Endothelial cell of hepatic sinusoid (primary cell): ENCODE measurements at regions not wholly inside any gene's neighbourhood (a gene's known extent, or its start where the extent isn't known, plus 50 kb on each side); places are given as distances from the start of the nearest gene placed in this dataset.
"Not testable (repeated sequence)": the region's sequence is repeated elsewhere in the genome, so short reads cannot be mapped to it uniquely, and the experiment has no call there.

Source experiments
- in situ Hi-C: cut with HindIII; loops from 2 replicates; pipeline ENCODE4 v1.10.0; 2017; ENCODE audit warnings: low sequenced_read_pairs

DNA sequence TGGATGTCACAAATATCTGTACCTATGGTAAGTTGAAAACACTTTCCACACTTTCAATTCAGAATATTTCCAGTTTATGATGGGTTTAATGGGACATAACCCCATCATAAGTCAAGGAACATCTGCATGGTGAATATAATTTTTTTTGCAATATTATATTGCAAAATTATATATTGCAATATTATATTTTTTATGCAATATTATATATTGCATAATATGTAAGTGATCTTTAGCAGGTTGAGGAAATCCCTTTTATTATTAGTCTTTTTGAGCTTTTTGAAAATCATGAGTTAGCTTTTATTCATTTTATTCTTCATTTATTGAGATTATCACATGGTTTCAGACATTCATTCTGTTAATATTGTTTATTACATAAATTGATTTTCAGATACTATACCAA lies 342.2 kb upstream of the GALNT5 start:
- in situ Hi-C loops, result no loop called here

DNA sequence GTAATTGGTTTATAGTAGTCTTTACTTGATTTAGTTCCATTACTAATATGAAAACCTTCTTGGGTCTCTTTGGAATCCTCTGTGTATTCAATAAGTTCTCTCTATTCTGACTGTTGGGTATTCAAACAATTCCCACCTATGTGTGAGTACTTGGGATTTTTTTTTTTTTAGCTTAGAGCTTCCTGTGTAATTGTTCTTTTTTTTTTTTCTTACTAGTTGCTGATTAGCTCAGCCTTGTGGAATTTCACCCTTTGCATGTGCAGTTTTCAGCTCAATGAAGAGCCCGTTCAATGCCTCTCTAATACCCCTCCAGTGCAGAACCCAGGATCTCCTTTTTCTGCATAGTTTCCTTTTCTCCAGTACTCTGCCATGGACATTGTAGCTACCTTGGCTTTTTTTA lies 339.1 kb upstream of the GALNT5 start:
- in situ Hi-C loops, result no loop called here

DNA sequence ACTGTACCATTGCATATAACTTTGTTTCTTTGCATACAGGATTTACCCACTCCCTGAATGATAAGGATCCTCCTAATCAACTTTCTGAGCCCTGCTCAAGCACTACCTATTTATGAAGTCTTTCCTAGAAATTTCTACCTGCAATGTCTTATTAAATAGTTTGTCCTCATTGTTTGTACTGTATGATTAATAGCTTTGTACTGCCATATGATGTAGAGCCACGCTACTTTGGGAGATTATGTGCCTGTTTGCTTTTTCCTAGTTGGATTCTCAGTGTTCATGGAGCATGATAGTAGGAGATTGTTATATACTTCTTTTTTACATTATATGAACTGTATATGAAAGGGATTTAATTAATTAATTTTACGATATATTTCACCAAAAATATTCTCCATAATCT lies 327.1 kb upstream of the GALNT5 start:
- in situ Hi-C loops, result no loop called here

DNA sequence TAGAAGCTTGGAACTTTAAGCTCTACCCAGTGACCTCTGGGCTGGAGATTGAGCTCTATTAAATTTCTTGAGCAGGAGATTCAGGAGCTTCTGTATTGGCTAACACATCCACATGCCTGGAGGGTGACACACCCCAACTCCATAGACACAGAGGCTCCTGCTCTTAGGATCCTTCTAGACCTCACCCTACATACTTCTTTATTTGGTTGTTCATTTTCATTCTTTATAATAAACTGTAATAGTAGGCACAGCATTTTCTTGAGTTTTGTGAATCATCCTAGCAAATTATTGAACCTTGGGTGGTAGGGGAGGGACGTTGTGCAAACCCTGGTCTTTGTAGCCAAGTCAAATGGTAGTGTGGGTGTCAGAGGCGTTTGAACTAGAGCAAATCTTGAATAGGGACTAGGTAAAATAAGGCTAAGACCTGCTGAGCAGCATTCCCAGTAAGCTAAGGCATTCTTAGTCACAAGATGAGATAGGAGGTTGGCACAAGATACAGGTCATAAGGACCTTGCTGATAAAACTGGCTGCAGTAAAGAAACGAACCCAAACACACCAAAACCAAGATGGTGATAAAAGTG lies 323.8 kb upstream of the GALNT5 start:
- in situ Hi-C loops, result no loop called here

DNA sequence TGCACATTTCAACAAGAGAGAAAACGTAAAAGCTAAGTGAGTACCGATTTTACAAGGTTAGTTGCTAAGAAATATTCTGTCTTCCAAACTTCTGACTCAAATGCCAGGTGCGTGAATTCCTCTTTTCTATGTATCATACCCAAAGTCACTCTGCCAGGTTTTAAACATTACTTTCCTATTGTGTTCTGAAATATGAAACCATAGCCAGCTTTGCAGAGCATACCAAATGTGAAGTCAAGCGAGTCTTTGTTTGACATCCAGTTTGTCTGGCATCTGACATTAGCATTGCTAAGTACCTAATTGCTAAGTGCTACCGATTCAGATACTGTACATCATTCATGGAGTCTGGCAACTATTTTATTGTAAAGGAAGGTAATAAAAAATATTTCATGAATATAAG lies 321.9 kb upstream of the GALNT5 start:
- in situ Hi-C loops, result no loop called here

DNA sequence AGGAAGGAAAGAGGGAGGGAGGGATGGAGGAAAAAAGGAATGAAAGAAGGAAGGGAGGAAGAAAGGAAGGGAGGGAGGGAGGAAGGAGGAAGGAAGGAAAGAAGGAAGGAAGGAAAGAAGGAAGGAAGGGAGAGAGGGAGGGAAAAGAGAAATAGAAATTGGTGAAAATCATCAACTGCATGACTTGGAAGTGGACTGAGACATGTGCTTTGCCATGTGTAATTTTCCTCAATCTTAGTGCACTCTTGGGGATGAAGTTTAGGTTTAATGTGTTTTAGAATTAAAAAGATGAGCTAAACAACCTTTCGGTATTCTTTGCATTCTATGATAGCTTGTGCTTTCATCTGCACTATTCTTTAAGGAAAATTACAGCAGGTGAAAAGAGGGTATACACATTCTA lies 320.1 kb upstream of the GALNT5 start:
- in situ Hi-C loops, result no loop called here

DNA sequence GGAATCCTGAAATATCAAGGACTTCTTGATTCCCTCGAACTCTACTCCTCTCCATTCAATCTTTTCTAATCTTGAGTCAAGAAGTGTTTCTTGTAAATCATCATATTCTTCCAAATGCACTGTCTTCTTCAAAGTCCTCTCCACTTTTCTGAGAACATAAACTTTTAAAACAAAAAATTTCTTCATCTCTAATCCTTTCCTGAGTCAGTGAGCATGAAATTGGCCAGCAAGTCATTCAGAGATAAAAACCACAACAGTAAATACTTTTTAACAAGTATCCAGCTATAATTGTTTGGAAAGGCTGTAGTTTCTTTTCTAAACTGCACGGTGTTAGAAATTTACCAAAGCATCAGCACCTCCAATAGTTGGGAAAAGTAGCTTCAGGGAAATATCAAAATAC lies 312.6 kb upstream of the GALNT5 start:
- in situ Hi-C loops, result no loop called here

DNA sequence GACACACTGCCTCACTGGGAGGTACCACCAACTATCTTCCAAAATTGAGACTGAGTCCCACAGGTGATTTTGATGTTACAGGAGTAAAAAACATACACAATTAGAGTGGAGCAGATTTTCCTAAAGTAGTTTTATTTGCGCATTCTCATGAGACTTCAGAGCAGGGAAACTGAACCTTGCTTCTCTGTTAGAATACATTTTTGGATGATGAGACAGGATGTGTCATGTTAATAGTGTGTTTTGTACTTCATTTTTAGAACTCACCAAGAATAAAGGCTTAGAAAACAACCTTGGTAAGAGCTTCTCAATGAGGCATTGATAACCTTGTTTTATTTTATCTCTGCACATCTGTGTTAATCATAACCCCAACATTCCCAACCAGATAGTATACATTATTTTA lies 310.2 kb upstream of the GALNT5 start:
- in situ Hi-C loops, result no loop called here

DNA sequence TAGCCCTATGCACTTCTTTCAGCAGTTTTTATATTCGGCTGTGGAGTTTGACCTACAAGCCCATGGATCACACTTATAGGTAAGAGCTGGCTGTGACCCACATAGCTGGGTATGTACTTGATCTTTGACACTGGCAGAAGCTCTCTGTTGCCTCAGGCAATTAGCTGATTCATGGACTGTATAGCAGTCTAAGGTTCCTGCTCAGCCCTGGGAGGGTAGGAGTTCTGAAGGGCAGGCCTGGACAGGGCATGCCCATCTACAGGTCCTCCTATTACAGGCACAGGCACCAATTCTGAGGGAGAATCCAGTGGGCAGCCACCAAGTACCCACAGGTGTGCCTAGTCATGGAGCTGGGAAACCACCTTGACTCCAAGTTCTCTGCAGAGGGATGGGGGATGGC lies 301.8 kb upstream of the GALNT5 start:
- in situ Hi-C loops, result no loop called here

DNA sequence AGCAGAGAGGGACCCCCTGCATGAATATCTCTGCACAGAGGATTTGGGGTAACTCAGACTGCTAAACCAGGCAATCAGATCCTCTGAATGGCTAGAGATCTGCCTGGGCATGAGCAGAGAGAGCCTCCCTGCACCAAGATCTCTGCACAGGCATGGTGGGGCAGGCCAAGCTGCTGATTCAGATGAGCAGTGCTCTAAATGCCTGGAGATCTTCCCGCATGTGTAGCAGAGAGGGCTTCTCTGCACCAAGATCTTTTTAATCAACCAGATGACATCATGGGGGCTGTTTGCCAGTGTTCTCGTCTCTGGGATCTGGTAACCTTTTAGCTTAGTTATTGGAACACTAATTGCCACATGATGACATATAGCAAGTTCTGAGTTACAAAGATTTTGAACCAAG lies 301.3 kb upstream of the GALNT5 start:
- in situ Hi-C loops, result no loop called here

DNA sequence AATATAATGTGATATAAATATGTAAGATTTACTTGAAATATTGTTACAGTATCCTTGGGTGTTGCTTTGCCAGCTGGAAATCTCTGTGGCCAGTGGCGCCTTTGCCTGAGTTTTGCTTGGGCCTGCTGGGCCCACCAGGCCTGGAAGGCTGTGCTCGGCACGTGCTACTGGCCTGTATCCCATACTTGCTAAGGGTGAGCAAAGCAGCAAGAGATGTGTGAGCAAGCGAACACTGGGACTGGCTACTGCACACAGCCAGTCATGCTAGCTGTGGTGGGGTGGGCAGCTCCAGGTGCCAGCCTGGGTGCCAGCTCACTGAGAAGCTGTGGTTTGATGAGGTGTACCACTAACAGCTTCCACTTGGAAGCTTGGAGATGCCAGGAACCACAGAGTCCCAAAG lies 299.1 kb upstream of the GALNT5 start:
- in situ Hi-C loops, result no loop called here

DNA sequence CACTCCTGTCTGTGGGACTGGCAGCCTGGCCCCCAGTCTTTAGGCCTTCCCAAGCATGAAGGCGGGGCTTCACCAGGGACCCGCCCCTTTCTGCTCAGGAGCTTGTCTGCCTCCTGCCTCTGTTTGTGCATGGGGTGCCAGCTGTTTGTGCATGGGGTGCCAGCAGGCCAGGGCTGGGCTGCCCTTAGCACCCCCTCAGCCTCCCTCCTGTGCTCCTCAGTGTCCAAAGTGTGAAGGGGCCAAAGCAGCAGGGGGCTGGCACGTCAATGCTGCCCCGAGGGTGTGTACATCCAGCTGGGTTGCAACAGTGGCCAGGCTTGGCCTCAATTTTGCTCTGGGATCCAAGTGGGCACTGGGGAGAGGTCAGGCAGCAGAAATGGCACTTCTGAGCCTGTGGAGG lies 298.0 kb upstream of the GALNT5 start:
- in situ Hi-C loops, result no loop called here

DNA sequence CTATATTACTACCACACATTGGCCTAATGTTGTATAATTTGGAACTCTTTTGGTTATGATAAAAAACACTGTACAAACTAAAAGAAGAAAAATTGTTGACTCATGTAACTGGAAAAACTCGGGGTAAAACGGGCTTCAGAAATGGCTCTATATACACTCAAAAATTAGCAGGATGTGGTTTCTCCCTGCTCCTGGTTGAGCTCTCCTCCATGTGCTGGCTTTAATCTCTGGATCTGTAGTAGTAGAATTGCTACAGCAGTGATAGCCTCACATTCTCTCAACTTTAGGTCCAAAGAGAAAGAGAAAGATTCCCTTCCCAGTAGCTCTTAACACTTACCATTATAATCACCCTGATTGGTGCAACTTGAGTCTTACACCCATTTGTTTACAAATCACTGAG lies 274.9 kb upstream of the GALNT5 start:
- in situ Hi-C loops, result loop anchor here (5.0 kb wide), 1 partner anchor 80 kb away; no protein-coding TSS in a partner anchor

DNA sequence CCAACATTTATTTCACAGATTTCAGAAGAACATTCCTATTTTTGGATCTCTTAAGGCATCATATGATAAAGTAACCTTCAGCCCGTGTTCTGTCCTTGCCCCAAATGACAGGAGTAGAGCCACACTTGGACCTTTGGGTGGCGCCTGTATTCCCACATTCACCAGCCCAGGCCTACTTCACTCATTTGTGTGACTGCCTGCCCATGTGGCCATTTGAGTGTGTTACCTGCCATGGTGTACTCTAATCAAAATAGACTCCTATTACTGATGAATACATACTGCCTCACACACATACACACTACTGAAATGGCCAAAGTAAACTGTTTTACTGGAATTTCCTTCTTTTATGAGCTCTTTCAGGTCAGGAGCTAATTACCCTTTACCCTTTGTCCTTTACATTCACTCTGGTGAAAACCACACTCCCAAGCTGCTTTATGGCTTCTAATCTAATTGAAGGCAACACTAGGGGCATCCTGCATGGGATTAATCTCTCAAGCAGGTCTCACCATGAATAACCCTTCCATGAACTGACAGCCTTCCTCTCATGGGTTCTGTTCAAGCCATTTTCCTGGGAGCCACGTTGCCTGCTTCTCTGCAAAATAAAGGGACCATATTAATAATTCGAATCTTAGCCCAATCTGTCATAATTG lies 271.0 kb upstream of the GALNT5 start:
- in situ Hi-C loops, result no loop called here

DNA sequence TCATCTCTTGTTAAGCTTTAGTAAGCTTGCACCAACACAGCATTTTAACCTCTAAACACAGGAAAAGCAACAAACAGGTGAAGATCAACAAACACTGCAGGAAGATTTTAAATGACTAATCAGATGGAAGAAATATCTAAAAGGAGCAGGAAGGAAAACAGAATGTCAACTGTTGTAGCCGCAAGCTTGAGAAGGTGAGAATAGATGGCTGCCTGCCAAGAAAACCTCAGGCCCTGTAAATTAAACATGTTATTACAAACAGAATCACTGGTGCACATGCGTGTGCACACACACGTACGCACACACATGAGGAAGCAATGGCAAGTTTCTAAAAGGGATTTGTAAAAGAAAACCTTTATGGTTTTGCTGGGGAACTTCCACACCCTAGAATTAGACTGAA lies 257.8 kb upstream of the GALNT5 start:
- in situ Hi-C loops, result no loop called here

DNA sequence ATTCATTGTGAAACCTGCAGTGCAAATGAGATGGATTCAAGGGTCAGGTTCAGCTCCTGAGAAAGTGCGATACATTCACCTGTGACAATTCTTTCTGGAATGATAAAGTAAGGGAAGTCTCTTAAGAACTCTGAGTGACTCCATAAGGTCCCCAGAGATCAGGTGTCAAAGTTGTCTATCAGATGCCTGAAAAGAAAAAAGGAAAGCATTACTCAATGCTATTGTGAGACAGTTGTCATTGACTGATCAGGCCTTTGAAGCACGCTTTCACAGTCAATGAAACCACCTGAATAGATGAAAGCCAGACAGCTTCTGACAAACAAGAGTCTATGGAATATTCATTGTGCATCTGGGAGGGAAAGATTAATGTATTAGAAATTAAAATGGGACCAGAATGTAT lies 252.7 kb upstream of the GALNT5 start:
- in situ Hi-C loops, result no loop called here

DNA sequence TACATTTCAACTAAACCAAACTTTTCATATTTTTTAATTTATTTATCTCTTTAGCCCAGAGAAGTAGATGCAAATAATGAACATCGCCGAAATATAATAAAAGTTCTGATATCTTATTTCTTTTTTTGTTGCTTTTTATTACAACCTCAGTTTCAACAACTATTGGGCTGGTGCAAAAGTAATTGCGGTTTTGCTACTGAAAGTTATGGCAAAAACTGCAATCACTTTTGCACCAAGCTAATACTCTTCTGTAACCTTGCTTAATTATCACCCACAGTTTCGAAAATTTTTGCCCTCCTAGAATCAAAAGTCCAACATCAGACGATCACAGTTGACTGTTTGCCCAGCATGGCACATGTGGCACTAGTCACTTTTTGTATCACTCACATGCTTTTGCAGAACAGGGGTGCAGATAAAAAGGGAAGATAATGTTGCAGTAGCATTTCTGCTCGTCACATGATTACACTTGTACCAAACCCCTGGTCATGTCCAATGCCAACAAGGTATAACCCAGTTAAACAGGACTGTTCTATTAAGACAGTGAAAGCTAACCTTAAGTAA lies 242.4 kb upstream of the GALNT5 start:
- in situ Hi-C loops, result no loop called here

DNA sequence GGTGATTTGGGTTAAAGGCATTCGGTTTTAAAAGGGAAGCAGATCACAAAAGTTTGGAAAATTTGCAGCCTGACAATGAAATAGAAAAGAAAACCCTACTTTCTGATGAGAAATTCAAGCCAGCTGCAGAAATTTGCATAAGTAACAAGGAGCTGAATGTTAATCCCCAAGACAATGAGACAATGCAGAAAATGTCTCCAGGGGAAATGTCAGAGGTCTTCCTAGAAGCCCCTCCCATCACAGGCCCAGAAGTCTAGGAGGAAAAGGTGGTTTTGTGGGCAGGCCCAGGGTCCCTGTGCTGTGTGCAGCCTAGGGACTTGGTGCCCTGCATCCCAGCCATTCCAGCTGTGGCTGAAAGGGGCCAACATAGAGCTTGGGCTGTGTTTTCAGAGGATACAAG lies 234.2 kb upstream of the GALNT5 start:
- in situ Hi-C loops, result not testable (repeated sequence)

DNA sequence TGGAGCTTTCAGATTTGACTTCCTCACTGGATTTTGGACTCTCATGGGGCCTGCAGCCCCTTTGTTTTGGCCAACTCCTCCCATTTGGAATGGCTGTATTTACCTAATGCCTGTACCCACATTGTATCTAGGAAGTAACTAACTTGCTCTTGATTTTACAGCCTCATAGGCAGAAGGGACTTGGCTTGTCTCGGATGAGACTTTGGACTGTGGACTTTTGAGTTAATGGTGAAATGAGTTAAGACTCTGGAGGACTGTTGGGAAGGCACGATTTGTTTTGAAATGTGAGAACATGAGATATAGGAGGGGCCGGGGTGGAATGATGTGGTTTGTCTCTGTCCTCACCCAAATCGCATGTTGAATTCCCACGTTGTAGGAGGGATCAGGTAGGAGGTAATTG lies 233.4 kb upstream of the GALNT5 start:
- in situ Hi-C loops, result no loop called here

DNA sequence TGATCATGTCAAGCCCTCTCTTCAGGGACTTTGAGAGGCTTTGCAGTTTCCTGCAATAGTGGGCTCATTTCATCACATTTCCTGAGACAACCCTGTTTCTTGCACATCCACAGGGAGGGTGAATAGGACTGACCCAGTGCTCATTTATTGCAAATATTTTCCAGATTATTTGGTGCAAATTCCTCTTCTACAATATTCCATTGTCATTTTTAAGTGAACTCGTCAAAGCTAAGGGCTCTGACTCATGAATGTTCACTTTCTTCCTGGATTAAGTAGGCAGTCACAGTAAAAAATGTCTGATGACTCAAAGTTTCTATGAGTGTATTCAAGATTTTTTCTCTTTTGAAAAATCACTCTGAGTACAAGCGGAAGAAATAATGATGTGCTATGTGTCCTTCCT lies 225.5 kb upstream of the GALNT5 start:
- in situ Hi-C loops, result no loop called here

DNA sequence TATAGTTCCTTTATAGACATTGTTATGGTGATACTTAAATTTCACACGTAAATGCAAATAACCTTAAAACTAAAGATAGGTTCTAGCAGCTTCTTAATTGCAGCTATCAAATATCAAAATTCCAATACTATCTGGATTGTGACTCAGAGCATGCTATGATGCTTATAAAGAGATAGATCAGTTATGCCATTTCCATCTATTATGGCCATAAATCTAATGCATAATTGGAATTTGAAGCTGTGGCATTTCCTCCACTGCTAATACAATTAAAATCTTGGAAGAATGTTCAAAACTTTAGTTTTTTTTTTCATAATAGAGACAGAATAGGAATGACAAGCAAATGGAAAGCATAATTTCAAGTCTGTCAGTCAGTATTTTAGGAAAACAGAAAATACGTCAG lies 220.8 kb upstream of the GALNT5 start:
- in situ Hi-C loops, result no loop called here

DNA sequence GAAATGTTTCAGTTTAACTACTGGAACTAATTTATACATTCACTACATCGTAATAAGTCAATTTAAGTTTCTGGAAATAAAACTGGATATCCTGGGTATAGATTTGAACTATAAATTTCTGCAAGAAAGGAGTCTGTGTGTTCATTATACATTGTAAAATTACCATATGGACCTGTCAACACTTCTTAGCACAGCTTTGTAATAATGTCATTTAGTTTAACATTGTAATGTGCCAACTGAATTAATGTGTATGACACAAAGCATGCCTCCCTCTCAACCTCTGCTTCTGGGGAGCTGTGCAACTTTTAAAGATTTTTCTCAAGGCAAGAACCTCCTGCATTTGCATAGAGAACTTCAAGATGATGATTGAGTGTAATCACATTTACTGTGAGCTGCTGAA lies 213.7 kb upstream of the GALNT5 start:
- in situ Hi-C loops, result no loop called here

DNA sequence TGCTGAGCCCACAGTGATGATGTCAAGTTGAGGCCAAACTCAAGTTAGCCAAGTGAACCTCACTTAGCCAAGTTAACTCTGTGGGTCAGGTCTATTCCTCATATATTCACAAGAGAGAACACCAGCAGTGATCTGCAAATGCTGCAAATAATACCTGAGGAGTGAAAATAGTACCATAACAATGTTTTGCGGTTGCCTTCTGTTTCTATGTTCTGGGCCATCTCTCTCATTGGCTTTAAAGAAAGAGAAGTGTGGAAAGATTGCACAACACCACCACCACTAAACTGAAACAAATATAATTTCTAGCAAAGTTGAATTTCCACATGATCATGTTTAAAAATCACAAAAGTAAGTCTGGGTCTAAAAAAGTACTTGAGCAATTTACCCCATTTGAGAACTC lies 211.1 kb upstream of the GALNT5 start:
- in situ Hi-C loops, result no loop called here
